SU-DHL-6 (cell line): ENCODE measurements at regions not wholly inside any gene's neighbourhood (a gene's known extent, or its start where the extent isn't known, plus 50 kb on each side); places are given as distances from the start of the nearest gene placed in this dataset.

Experiments
- H2AFZ ChIP-seq: fragments of 200-600 bp; sonication (generic); 2 replicates; pipeline ENCODE4 v1.6.1; 2014; ENCODE audit warnings: low read depth, mild to moderate bottlenecking, moderate library complexity, mixed read lengths, antibody characterized with exemption, low read length; ENCODE audit not compliant: severe bottlenecking
- H3F3A ChIP-seq: fragments of 200-600 bp; shearing (Covaris generic); 2 replicates; pipeline ENCODE4 v1.6.0; 2016; ENCODE audit warnings: antibody characterized with exemption, mild to moderate bottlenecking; ENCODE audit not compliant: insufficient read depth
- H3K27ac ChIP-seq: fragments of 200-600 bp; sonication (generic); 2 replicates; pipeline ENCODE4 v1.5.1; 2016; ENCODE audit warnings: low read depth, mild to moderate bottlenecking, low read length, moderate library complexity, mixed read lengths
- H3K27me3 ChIP-seq: fragments of 200-600 bp; sonication (generic), shearing (Covaris generic); 2 replicates; pipeline ENCODE4 v1.6.0; 2014; ENCODE audit warnings: mild to moderate bottlenecking, low read length
- H3K36me3 ChIP-seq: fragments of 200-600 bp; sonication (generic); 2 replicates; pipeline ENCODE4 v1.6.1; 2014; ENCODE audit warnings: mild to moderate bottlenecking, low read length, mixed read lengths
- H3K4me2 ChIP-seq: fragments of 300-600, 200-600 bp; shearing (Covaris generic), sonication (generic); 2 replicates; pipeline ENCODE4 v1.6.0; 2014; ENCODE audit warnings: low read length, low read depth, mild to moderate bottlenecking; ENCODE audit not compliant: poor library complexity, severe bottlenecking
- H3K4me3 ChIP-seq: fragments of 200-600 bp; sonication (generic); 2 replicates; pipeline ENCODE4 v1.5.1; 2014; ENCODE audit warnings: antibody characterized with exemption, low read length, mild to moderate bottlenecking, mixed read lengths; ENCODE audit not compliant: insufficient read depth, poor library complexity, severe bottlenecking
- H3K79me2 ChIP-seq: fragments of 200-600 bp; sonication (generic); 2 replicates; pipeline ENCODE4 v1.6.1; 2014; ENCODE audit warnings: mild to moderate bottlenecking, low read length, moderate library complexity; ENCODE audit not compliant: insufficient read depth
- H3K9ac ChIP-seq: fragments of 200-600 bp; sonication (generic); 2 replicates; pipeline ENCODE4 v1.7.0; 2014; ENCODE audit warnings: mild to moderate bottlenecking, low read length
- H3K9me2 ChIP-seq: fragments of 200-600 bp; sonication (generic); replicated peaks from 2 replicates; pipeline ENCODE4 v1.6.1; 2014; ENCODE audit warnings: low read length; ENCODE audit not compliant: insufficient read depth
- H3K9me3 ChIP-seq: fragments of 200-600 bp; sonication (generic); 2 replicates; pipeline ENCODE4 v1.6.1; 2014; ENCODE audit warnings: low read length, mixed read lengths; ENCODE audit not compliant: insufficient read depth
- H4K20me1 ChIP-seq: fragments of 200-600 bp; sonication (generic); 2 replicates; pipeline ENCODE4 v1.6.1; 2014; ENCODE audit warnings: low read depth, mild to moderate bottlenecking, antibody characterized with exemption, low read length, moderate library complexity, mixed read lengths
- CTCF ChIP-seq: fragments of 200-600 bp; sonication (generic); IDR thresholded peaks from one replicate; pipeline ENCODE4 v1.5.1; 2017; ENCODE audit warnings: antibody characterized with exemption, mild to moderate bottlenecking, low read length, moderate library complexity; ENCODE audit not compliant: insufficient read depth, poor library complexity, severe bottlenecking
- EZH2phosphoT487 ChIP-seq: fragments of 200-600 bp; sonication (generic), shearing (Covaris generic); conservative IDR thresholded peaks from 2 replicates; pipeline ENCODE4 v1.6.1; 2018; ENCODE audit warnings: mild to moderate bottlenecking, antibody characterized with exemption, low read length, moderate library complexity, mixed read lengths

- Histone ChIP-seq H3K79me2 (no peaks in the 10 kb centered on the region), H2AFZ (no peak overlapping the region), H3K27ac (no peak overlapping the region), H3K4me2 (no peak overlapping the region), H4K20me1 (no peaks in the 10 kb centered on the region), H3K9me2 (no peaks in the 10 kb centered on the region), H3K36me3 (no peaks in the 10 kb centered on the region), H3K4me3 (no peak overlapping the region), H3K9ac (no peak overlapping the region), H3K9me3 (no peaks in the 10 kb centered on the region), H3F3A (no peaks in the 10 kb centered on the region), H3K27me3 (no peaks in the 10 kb centered on the region)
- TF ChIP-seq CTCF (no peak), EZH2phosphoT487 (no peak)
These were observed 192.3 kb downstream of the FBXO8 start for GRCh38 chr4:174091130-174091529.

- TF ChIP-seq EZH2phosphoT487, result no peak
- Histone ChIP-seq H3K4me2 (no peak overlapping the region), H3K27ac (no peak overlapping the region), H3F3A (no peaks in the 10 kb centered on the region), H4K20me1 (no peaks in the 10 kb centered on the region), H3K79me2 (no peaks in the 10 kb centered on the region), H3K9me2 (no peaks in the 10 kb centered on the region), H3K9ac (no peak overlapping the region), H3K4me3 (no peak overlapping the region), H3K9me3 (no peaks in the 10 kb centered on the region), H3K36me3 (no peaks in the 10 kb centered on the region), H3K27me3 (no peaks in the 10 kb centered on the region), H2AFZ (no peak overlapping the region)
These were observed 193.8 kb downstream of the FBXO8 start for GRCh38 chr4:174089711-174090110.

GRCh38 chr4:174088795-174089194 lies 194.7 kb downstream of the FBXO8 start:
- Histone ChIP-seq H3K4me2 (no peak overlapping the region), H3K27ac (no peak overlapping the region), H3K9me3 (no peaks in the 10 kb centered on the region), H2AFZ (no peak overlapping the region), H3F3A (no peaks in the 10 kb centered on the region), H3K27me3 (no peaks in the 10 kb centered on the region), H3K9ac (no peak overlapping the region), H3K79me2 (no peaks in the 10 kb centered on the region), H4K20me1 (no peaks in the 10 kb centered on the region), H3K4me3 (no peak overlapping the region), H3K9me2 (no peaks in the 10 kb centered on the region), H3K36me3 (no peaks in the 10 kb centered on the region)
- TF ChIP-seq CTCF, result no peak
- no peak for TF ChIP-seq EZH2phosphoT487

- no peaks in the 10 kb centered on the region for H3K79me2 ChIP-seq
- no peaks in the 10 kb centered on the region for H3K27me3 ChIP-seq
- H2AFZ ChIP-seq, result no peak overlapping the region
- no peak overlapping the region for H3K4me2 ChIP-seq
- H3K9me2 ChIP-seq, result no peaks in the 10 kb centered on the region
- no peaks in the 10 kb centered on the region for H3K9me3 ChIP-seq
- TF ChIP-seq CTCF (no peak), EZH2phosphoT487 (no peak)
- H4K20me1 ChIP-seq, result no peaks in the 10 kb centered on the region
- H3K36me3 ChIP-seq, result no peaks in the 10 kb centered on the region
- H3K9ac ChIP-seq, result no peak overlapping the region
- no peak overlapping the region for H3K27ac ChIP-seq
- no peaks in the 10 kb centered on the region for H3F3A ChIP-seq
- no peak overlapping the region for H3K4me3 ChIP-seq
These were observed 196.4 kb downstream of the FBXO8 start for GRCh38 chr4:174086829-174087799.
